OCI-LY7 (cell line): ENCODE measurements at regions not wholly inside any gene's neighbourhood (a gene's known extent, or its start where the extent isn't known, plus 50 kb on each side); places are given as distances from the start of the nearest gene placed in this dataset.

ENCODE experiments used
- BruUV-seq: library from RNA; stranded (reverse); fragments of 400-500 nt; replicated peaks from 2 replicates; lab custom pipeline; 2021; lab: Mats Ljungman, UMichigan
- CTCF ChIA-PET: fragments of 300-600 bp; sonication (Branson Sonifier 250); formaldehyde crosslinking; loops from one replicate; lab custom pipeline; 2022; ENCODE audit warnings: antibody characterized with exemption; ENCODE audit not compliant: unreplicated experiment; lab: Charles Lee
- POLR2A ChIA-PET: fragments of 300-600 bp; sonication (Branson Sonifier 250); formaldehyde crosslinking; loops from one replicate; lab custom pipeline; 2022; ENCODE audit warnings: antibody characterized with exemption; lab: Charles Lee
- DNase-seq: peaks from one replicate; pipeline ENCODE4 v3.0.0-alpha.2; 2015; ENCODE audit warnings: low spot score
- H2AFZ ChIP-seq: fragments of 200-600 bp; sonication (generic), shearing (Covaris generic); 2 replicates; pipeline ENCODE4 v1.6.1; 2014; ENCODE audit warnings: mild to moderate bottlenecking, antibody characterized with exemption, low read length, moderate library complexity
- H3K27ac ChIP-seq: fragments of 200-600 bp; sonication (generic); 2 replicates; pipeline ENCODE4 v1.5.1; 2014; ENCODE audit warnings: mixed run types, low read depth, mild to moderate bottlenecking, moderate library complexity, low read length, inconsistent platforms; ENCODE audit not compliant: poor library complexity, severe bottlenecking
- H3K36me3 ChIP-seq: fragments of 200-600 bp; sonication (generic); 2 replicates; pipeline ENCODE4 v1.6.1; 2014; ENCODE audit warnings: mild to moderate bottlenecking, antibody characterized with exemption, low read length, moderate library complexity, mixed read lengths; ENCODE audit not compliant: insufficient read depth
- H3K4me1 ChIP-seq: fragments of 200-600 bp; sonication (generic); 2 replicates; pipeline ENCODE4 v1.5.1; 2014; ENCODE audit warnings: mild to moderate bottlenecking, low read length; ENCODE audit not compliant: insufficient read depth, poor library complexity, severe bottlenecking
- H3K4me2 ChIP-seq: fragments of 200-600 bp; sonication (generic); 2 replicates; pipeline ENCODE4 v1.6.1; 2014; ENCODE audit warnings: mild to moderate bottlenecking, low read length
- H3K4me3 ChIP-seq: fragments of 200-600 bp; sonication (generic); 2 replicates; pipeline ENCODE4 v1.5.1; 2014; ENCODE audit warnings: mild to moderate bottlenecking, low read depth, low read length; ENCODE audit not compliant: poor library complexity, severe bottlenecking
- H3K79me2 ChIP-seq: fragments of 200-600 bp; sonication (generic); 2 replicates; pipeline ENCODE4 v1.6.1; 2016; ENCODE audit warnings: low read depth, mild to moderate bottlenecking, low read length, moderate library complexity, mixed read lengths; ENCODE audit not compliant: insufficient read depth
- H3K9me2 ChIP-seq: fragments of 200-600 bp; sonication (generic); 2 replicates; pipeline ENCODE4 v1.6.1; 2016; ENCODE audit warnings: mild to moderate bottlenecking, low read length, mixed read lengths; ENCODE audit not compliant: insufficient read depth
- H3K9me3 ChIP-seq: fragments of 200-600 bp; sonication (generic); 2 replicates; pipeline ENCODE4 v1.6.1; 2014; ENCODE audit warnings: mild to moderate bottlenecking, mixed run types, low read length, mixed read lengths
- H4K20me1 ChIP-seq: fragments of 200-600 bp; sonication (generic); 2 replicates; pipeline ENCODE4 v1.6.1; 2014; ENCODE audit warnings: mild to moderate bottlenecking, antibody characterized with exemption, low read length, moderate library complexity, mixed read lengths; ENCODE audit not compliant: insufficient read depth
- CTCF ChIP-seq: fragments of 200-600 bp; sonication (generic); conservative IDR thresholded peaks from 2 replicates; pipeline ENCODE4 v1.5.1; 2014; ENCODE audit warnings: mild to moderate bottlenecking, antibody characterized with exemption, low read length, moderate library complexity, mixed read lengths
- EZH2phosphoT487 ChIP-seq: fragments of 200-600 bp; sonication (generic); IDR thresholded peaks from 2 replicates; pipeline ENCODE4 v1.6.1; 2018; ENCODE audit warnings: low read depth, borderline replicate concordance, mild to moderate bottlenecking, mixed run types, antibody characterized with exemption, low read length, moderate library complexity, mixed read lengths
- intact Hi-C: fragments of 100-400 bp; cut with micrococcal nuclease; formaldehyde crosslinking; loops from one replicate; pipeline ENCODE4 v1.10.0; 2022; ENCODE audit not compliant: unreplicated experiment

GRCh38 chr6:131377112-131377705 is 195.8 kb upstream of the ARG1 start:
- peak; percentile 85 for DNase-seq
- peak overlapping the region; percentile 43 for H3K4me3 ChIP-seq
- TF ChIP-seq CTCF (no peak), EZH2phosphoT487 (no peak)
- peak overlapping the region; percentile 91 for H2AFZ ChIP-seq
- H3K27ac ChIP-seq = peak overlapping the region; percentile 97
- H3K4me1 ChIP-seq = peaks cover 62% of the 10 kb centered on the region
- intact Hi-C loops = loop anchor here (1.0 kb wide), 2 partner anchors 9 to 178 kb away; no protein-coding TSS in a partner anchor
- BruUV-seq = no TSS peak
- H3K36me3 ChIP-seq = no peaks in the 10 kb centered on the region; the same call in 1 of the 2 replicates
- H3K9me2 ChIP-seq = no peaks in the 10 kb centered on the region
- H3K9me3 ChIP-seq = peaks cover 11% of the 10 kb centered on the region; the same call in 1 of the 2 replicates
- H3K79me2 ChIP-seq = no peaks in the 10 kb centered on the region
- ChIA-PET POLR2A (interaction anchor here (0.6 to 1.5 kb wide), 5 partner anchors 9 to 41 kb away, joined by 3 to 6 read pairs (median 5); no protein-coding TSS in a partner anchor), CTCF (no interaction called here)
- H4K20me1 ChIP-seq = no peaks in the 10 kb centered on the region
- H3K4me2 ChIP-seq = peak overlapping the region; percentile 72

GRCh38 chr6:131378874-131379273 is 194.2 kb upstream of the ARG1 start:
- H3K4me3 ChIP-seq = no peak overlapping the region
- H3K27ac ChIP-seq = no peak overlapping the region
- H3K4me1 ChIP-seq = peaks cover 62% of the 10 kb centered on the region
- H3K9me2 ChIP-seq = no peaks in the 10 kb centered on the region
- no peak overlapping the region for H2AFZ ChIP-seq
- intact Hi-C loops = no loop called here
- no TSS peak for BruUV-seq
- H4K20me1 ChIP-seq = no peaks in the 10 kb centered on the region
- no peak for TF ChIP-seq EZH2phosphoT487
- TF ChIP-seq CTCF = no peak
- ChIA-PET CTCF (no interaction called here), POLR2A (interaction anchor here (0.7 to 2.9 kb wide), 3 partner anchors 10 to 18 kb away, joined by 3 to 16 read pairs (median 6); no protein-coding TSS in a partner anchor)
- no peak for DNase-seq
- no peak overlapping the region for H3K4me2 ChIP-seq
- no peaks in the 10 kb centered on the region for H3K79me2 ChIP-seq
- peaks cover 11% of the 10 kb centered on the region; the same call in 1 of the 2 replicates for H3K9me3 ChIP-seq
- H3K36me3 ChIP-seq = no peaks in the 10 kb centered on the region; the same call in 1 of the 2 replicates

GRCh38 chr6:131379948-131380347 is 193.1 kb upstream of the ARG1 start:
- CTCF ChIA-PET = no interaction called here

More at GRCh38 chr6:131379948-131380347, 193.1 kb upstream of the ARG1 start:
- no peak overlapping the region for H3K4me2 ChIP-seq
- H3K27ac ChIP-seq = no peak overlapping the region
- BruUV-seq = no TSS peak
- no peak for DNase-seq
- POLR2A ChIA-PET = interaction anchor here (0.6 to 2.9 kb wide), 6 partner anchors 9 to 370 kb away, joined by 3 to 16 read pairs (median 4); no protein-coding TSS in a partner anchor
- TF ChIP-seq CTCF = no peak
- TF ChIP-seq EZH2phosphoT487 = no peak
- H2AFZ ChIP-seq = no peak overlapping the region
- no peaks in the 10 kb centered on the region for H3K9me2 ChIP-seq
- H3K4me1 ChIP-seq = peaks cover 55% of the 10 kb centered on the region
- H3K36me3 ChIP-seq = no peaks in the 10 kb centered on the region; the same call in 1 of the 2 replicates
- H3K4me3 ChIP-seq = no peak overlapping the region
- H3K79me2 ChIP-seq = no peaks in the 10 kb centered on the region
- H3K9me3 ChIP-seq = peaks cover 11% of the 10 kb centered on the region; the same call in 1 of the 2 replicates
- H4K20me1 ChIP-seq = no peaks in the 10 kb centered on the region
- intact Hi-C loops = no loop called here
